GM12865 (cell line): ENCODE measurements at regions not wholly inside any gene's neighbourhood (a gene's known extent, or its start where the extent isn't known, plus 50 kb on each side); places are given as distances from the start of the nearest gene placed in this dataset.

Experiments used
- DNase-seq: peaks from one replicate; pipeline ENCODE4 v3.0.0; 2010; ENCODE audit warnings: low read depth
- H3K4me3 ChIP-seq: 2 replicates; pipeline ENCODE4 v1.5.1; 2011; ENCODE audit warnings: mild to moderate bottlenecking, low read depth, low read length, control low read depth
- TF ChIP-seq, protein P1 (sequence below): IDR thresholded peaks from 2 replicates; pipeline ENCODE4 v1.5.1; 2011; ENCODE audit warnings: low read length, control low read depth, low read depth, inconsistent platforms; ENCODE audit not compliant: insufficient read depth; ENCODE audit errors: missing control alignments

DNA sequence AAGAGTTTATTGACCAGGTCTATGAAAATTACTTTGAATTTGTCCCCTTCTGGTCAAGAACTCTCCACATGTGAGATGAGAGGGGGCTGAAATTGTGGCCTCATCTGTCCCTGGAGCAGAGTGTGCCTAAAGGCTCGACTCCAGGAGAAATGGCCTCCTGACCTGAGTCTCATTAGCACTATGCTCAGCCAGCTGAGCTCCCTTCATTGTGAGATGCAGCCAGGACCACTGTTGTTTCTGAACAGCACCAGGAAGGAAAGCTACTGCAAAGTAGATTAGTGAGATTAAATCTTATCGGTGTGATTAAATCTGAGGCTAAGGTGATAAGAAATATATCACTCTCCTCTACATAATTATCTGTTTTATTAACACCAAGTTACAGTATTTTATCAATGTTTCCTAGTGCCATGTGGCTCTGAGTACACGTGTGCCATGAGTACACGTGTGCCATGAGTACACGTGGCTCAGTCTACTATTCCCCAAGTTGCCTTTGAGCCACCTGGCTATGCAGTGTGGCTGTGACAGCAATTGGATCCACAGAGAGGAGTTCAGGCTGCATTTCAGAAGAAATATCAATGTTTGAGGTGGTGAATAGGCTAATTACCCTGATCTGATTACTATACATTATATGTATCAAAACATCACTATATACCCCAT lies 126.9 kb downstream of the IPMK start:
- TF ChIP-seq, protein P1, sequence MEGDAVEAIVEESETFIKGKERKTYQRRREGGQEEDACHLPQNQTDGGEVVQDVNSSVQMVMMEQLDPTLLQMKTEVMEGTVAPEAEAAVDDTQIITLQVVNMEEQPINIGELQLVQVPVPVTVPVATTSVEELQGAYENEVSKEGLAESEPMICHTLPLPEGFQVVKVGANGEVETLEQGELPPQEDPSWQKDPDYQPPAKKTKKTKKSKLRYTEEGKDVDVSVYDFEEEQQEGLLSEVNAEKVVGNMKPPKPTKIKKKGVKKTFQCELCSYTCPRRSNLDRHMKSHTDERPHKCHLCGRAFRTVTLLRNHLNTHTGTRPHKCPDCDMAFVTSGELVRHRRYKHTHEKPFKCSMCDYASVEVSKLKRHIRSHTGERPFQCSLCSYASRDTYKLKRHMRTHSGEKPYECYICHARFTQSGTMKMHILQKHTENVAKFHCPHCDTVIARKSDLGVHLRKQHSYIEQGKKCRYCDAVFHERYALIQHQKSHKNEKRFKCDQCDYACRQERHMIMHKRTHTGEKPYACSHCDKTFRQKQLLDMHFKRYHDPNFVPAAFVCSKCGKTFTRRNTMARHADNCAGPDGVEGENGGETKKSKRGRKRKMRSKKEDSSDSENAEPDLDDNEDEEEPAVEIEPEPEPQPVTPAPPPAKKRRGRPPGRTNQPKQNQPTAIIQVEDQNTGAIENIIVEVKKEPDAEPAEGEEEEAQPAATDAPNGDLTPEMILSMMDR = no peak
- DNase-seq = no peak
- no peak overlapping the region for H3K4me3 ChIP-seq

DNA sequence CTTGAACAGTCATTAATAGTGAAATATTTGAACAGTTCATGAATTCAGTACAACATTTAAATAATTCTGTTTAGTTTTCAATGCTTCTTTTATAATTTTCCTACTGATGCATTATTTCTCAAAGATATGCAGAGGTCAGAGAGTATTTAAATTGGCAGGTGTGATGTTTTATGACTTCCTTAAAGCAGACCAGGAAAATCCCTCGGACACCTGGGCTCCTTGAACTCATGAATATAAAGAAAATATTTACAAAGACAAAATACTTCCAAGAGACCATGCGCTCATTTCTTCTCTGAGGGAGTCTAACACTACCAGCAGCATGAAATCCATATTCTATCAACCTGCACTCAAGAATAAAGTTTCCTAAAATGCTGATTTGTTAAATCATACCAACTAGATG lies 127.6 kb downstream of the IPMK start:
- DNase-seq = no peak
- TF ChIP-seq, protein P1 = no peak
- H3K4me3 ChIP-seq = no peak overlapping the region

DNA sequence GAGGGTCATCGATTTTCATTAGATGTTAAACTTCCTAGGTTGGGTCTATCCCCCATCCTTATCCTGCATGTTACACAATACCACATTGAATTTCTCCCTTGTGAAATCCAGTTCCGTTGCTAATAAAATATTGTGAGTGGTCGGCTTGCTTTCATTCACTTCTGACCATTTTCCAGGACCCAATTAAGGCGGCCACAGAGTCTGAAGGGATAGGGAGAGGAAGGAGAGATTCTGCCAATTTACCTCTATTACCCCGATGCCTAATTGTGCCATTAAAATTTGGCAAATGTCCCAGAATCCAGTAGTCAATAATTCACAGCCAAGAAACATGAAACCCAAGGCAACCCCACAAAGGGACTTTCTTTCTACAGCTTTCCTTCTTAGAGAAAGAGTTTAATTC lies 129.9 kb downstream of the IPMK start:
- no peak for DNase-seq
- H3K4me3 ChIP-seq = no peak overlapping the region
- TF ChIP-seq, protein P1 = no peak

DNA sequence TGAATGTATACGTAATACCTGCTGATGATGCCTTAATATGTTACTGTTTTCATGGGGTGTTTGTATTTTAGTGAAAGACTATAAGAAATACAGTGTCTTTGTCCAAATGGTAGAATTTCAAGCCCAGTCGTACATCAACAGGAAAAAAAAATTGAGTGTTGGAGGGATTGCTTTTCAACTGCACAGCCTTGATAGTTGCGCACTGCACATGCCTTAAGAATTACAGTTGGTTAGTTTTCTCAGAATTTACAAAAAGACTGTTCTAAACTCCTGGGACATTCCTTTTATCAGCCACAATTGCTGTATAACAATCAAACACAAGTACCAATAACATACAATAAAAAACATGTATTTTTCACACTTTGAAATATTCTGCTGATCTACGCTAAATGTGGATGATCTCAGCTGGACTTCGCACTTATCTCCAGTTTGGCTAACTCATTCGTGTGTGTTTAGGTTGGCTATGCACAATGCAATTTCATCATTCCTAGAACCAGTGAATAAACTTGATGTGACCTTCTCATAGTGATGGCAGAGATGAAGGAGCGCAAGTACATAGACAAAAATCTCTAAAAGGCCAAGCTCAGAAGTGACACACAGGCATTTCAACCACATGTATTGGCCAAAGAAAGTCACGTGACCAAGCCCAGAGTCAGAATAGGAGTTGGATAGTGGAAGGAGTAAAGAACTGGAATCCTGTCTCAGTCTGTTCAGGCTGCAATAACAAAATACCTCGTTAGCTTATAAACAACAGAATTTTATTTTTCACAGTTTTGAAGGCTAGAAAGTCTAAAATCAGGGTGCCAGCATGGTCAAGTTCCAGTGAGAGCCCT lies 152.3 kb downstream of the IPMK start:
- TF ChIP-seq, protein P1 = no peak
- H3K4me3 ChIP-seq = no peak overlapping the region
- no peak for DNase-seq

DNA sequence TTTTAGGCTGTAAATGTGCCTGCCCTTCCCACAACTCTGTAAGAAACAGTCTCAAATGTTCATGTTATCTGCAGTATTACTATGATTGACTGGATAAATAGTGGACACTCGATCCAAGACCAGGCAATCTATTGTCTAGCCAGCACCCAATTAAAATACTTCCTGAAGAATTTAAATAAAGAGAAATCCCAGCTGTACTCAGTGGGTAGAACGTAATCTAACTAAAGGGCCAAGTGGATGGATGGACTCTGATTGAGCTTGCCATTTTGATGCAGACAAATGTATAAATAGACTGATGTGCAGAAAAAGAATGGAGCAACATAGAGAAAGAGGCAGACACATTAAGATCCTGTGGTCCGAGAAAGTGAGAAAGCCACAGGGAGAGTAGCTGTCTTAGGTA lies 158.0 kb downstream of the IPMK start:
- TF ChIP-seq, protein P1 = no peak
- DNase-seq = no peak
- H3K4me3 ChIP-seq = no peak overlapping the region

DNA sequence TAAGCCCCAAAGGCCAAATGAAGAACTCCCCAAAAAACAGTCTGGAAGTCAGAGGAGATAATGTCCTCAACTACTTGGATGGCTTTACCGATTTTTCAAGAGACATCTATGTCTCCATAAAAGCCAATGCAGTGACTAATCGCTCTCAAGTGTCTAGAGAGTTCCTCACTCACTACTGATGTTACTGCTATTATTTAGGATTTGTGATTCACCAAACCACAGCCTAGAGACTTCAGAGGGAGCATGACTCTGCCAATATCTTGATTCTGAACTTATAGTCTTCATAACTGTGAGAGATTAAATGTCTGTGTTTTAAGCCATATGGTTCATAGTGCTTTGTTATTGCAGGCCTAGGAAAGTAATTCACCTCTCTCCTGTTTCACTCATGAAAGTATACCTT lies 160.2 kb downstream of the IPMK start:
- no peak overlapping the region for H3K4me3 ChIP-seq
- no peak for DNase-seq
- TF ChIP-seq, protein P1 = no peak
